ENCODE measurements at regions not wholly inside any gene's neighbourhood (a gene's known extent, or its start where the extent isn't known, plus 50 kb on each side); places are given as distances from the start of the nearest gene placed in this dataset.

- TF ChIP-seq POLR2A (IDR thresholded peaks at IDR 0.05) (no peak), EP300 (IDR thresholded peaks at IDR 0.05) (no peak)
- TF ChIP-seq, protein P1, sequence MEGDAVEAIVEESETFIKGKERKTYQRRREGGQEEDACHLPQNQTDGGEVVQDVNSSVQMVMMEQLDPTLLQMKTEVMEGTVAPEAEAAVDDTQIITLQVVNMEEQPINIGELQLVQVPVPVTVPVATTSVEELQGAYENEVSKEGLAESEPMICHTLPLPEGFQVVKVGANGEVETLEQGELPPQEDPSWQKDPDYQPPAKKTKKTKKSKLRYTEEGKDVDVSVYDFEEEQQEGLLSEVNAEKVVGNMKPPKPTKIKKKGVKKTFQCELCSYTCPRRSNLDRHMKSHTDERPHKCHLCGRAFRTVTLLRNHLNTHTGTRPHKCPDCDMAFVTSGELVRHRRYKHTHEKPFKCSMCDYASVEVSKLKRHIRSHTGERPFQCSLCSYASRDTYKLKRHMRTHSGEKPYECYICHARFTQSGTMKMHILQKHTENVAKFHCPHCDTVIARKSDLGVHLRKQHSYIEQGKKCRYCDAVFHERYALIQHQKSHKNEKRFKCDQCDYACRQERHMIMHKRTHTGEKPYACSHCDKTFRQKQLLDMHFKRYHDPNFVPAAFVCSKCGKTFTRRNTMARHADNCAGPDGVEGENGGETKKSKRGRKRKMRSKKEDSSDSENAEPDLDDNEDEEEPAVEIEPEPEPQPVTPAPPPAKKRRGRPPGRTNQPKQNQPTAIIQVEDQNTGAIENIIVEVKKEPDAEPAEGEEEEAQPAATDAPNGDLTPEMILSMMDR (IDR thresholded peaks at IDR 0.05) = no peak
Measured at GRCh38 chr10:6771331-6771730, 191.3 kb upstream of the PRKCQ start.
